HCT116 (cell line): ENCODE measurements at regions not wholly inside any gene's neighbourhood (a gene's known extent, or its start where the extent isn't known, plus 50 kb on each side); places are given as distances from the start of the nearest gene placed in this dataset.

Experiments used
- EZH2 ChIP-seq: fragments of 200-600 bp; sonication (generic); IDR thresholded peaks from 2 replicates; pipeline ENCODE4 v1.6.1; 2017; ENCODE audit warnings: antibody characterized with exemption, mixed run types
- FOSL1 ChIP-seq: IDR thresholded peaks from 2 replicates; pipeline ENCODE4 v1.6.1; 2012; ENCODE audit warnings: low read depth
- JUND ChIP-seq: IDR thresholded peaks from 2 replicates; pipeline ENCODE4 v1.6.1; 2012
- POLR2A ChIP-seq: IDR thresholded peaks from 2 replicates; pipeline ENCODE4 v1.7.0; 2011; ENCODE audit warnings: borderline replicate concordance; ENCODE audit not compliant: insufficient read depth, insufficient read length; ENCODE audit errors: extremely low read depth
- POLR2AphosphoS5 ChIP-seq: IDR thresholded peaks from 2 replicates; pipeline ENCODE4 v1.6.1; 2011; ENCODE audit warnings: mild to moderate bottlenecking, low read depth, low read length, moderate library complexity
- RAD21 ChIP-seq: IDR thresholded peaks from 2 replicates; pipeline ENCODE4 v1.6.1; 2012; ENCODE audit warnings: low read depth, mild to moderate bottlenecking
- SRF ChIP-seq: IDR thresholded peaks from 2 replicates; pipeline ENCODE4 v1.6.1; 2012; ENCODE audit warnings: low read depth
- TCF7L2 ChIP-seq: IDR thresholded peaks from 2 replicates; pipeline ENCODE4 v1.7.0; 2011; ENCODE audit warnings: borderline replicate concordance, inconsistent platforms; ENCODE audit not compliant: insufficient read depth, insufficient read length; ENCODE audit errors: extremely low read depth
- TF ChIP-seq, protein P1 (sequence below): IDR thresholded peaks from 2 replicates; pipeline ENCODE4 v1.6.1; 2011; ENCODE audit warnings: mild to moderate bottlenecking, low read length, moderate library complexity; ENCODE audit not compliant: insufficient replicate concordance; ENCODE audit errors: extremely low read depth
- TF ChIP-seq, protein P2 (sequence below): IDR thresholded peaks from 2 replicates; pipeline ENCODE4 v1.6.1; 2012
- TF ChIP-seq, protein P3 (sequence below), 3 experiments: fragments of 200-600 bp in 1 of 3; sonication (generic) in 1 of 3; IDR thresholded peaks in 2 of 3; conservative IDR thresholded peaks in 1 of 3; 2 replicates each; pipeline ENCODE4 v1.5.1; 2012 to 2017; ENCODE audit warnings: low read depth in 2 of 3, low read length in 2 of 3, antibody characterized with exemption in 1 of 3, borderline replicate concordance in 1 of 3, control low read depth in 1 of 3, mild to moderate bottlenecking in 1 of 3, mixed read lengths in 1 of 3, mixed run types in 1 of 3, moderate library complexity in 1 of 3; ENCODE audit not compliant: insufficient read depth in 1 of 3
- TF ChIP-seq, protein P4 (sequence below): IDR thresholded peaks from 2 replicates; pipeline ENCODE4 v1.6.1; 2012; ENCODE audit warnings: low read depth
- TF ChIP-seq, protein P5 (sequence below): IDR thresholded peaks from 2 replicates; pipeline ENCODE4 v1.6.1; 2012

DNA sequence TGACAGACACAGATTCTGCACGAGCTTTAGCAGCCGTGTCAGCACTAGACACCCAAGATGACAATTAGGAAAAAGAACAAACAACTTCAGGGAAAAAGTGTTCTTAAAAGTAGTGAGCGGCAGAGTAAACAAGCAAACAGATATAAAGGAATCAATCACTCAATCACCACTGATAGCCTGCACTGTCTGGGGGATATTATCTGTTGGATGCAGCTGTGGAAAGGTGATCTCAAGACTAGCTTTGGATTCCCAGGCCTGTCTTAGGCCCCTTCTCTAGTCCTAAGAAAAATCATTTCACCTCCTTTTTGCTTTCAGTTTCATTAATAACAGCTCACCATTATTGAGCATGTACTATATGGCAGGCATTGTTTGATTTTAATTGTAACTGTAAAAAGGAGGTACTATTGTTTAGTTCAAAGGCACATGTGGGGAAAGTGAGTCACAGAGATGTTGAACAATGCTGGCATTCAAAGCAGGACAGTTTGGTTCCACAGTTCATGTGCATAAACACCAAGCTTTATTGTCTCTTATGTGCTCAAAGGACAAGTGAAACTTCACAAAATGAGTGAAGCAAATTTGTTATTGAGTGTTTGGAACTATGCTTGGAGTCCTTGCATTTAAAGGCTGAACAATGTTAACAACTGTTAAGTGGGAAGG is 147.3 kb upstream of the TCF4 start:
- TF ChIP-seq, protein P1, sequence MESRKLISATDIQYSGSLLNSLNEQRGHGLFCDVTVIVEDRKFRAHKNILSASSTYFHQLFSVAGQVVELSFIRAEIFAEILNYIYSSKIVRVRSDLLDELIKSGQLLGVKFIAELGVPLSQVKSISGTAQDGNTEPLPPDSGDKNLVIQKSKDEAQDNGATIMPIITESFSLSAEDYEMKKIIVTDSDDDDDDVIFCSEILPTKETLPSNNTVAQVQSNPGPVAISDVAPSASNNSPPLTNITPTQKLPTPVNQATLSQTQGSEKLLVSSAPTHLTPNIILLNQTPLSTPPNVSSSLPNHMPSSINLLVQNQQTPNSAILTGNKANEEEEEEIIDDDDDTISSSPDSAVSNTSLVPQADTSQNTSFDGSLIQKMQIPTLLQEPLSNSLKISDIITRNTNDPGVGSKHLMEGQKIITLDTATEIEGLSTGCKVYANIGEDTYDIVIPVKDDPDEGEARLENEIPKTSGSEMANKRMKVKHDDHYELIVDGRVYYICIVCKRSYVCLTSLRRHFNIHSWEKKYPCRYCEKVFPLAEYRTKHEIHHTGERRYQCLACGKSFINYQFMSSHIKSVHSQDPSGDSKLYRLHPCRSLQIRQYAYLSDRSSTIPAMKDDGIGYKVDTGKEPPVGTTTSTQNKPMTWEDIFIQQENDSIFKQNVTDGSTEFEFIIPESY, result no peak
- TF ChIP-seq, protein P2, sequence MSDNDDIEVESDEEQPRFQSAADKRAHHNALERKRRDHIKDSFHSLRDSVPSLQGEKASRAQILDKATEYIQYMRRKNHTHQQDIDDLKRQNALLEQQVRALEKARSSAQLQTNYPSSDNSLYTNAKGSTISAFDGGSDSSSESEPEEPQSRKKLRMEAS, result no peak
- TF ChIP-seq POLR2A (no peak), POLR2AphosphoS5 (no peak), EZH2 (no peak), SRF (no peak), FOSL1 (no peak), TCF7L2 (no peak), JUND (no peak), RAD21 (no peak)
- TF ChIP-seq, protein P3, sequence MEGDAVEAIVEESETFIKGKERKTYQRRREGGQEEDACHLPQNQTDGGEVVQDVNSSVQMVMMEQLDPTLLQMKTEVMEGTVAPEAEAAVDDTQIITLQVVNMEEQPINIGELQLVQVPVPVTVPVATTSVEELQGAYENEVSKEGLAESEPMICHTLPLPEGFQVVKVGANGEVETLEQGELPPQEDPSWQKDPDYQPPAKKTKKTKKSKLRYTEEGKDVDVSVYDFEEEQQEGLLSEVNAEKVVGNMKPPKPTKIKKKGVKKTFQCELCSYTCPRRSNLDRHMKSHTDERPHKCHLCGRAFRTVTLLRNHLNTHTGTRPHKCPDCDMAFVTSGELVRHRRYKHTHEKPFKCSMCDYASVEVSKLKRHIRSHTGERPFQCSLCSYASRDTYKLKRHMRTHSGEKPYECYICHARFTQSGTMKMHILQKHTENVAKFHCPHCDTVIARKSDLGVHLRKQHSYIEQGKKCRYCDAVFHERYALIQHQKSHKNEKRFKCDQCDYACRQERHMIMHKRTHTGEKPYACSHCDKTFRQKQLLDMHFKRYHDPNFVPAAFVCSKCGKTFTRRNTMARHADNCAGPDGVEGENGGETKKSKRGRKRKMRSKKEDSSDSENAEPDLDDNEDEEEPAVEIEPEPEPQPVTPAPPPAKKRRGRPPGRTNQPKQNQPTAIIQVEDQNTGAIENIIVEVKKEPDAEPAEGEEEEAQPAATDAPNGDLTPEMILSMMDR (IDR thresholded peaks at IDR 0.05 in 2 of 3, conservative IDR thresholded peaks at IDR 0.05 in 1 of 3; ENCODE audit: borderline replicate concordance in 1 of 3, insufficient read depth in 1 of 3, low read depth in 2 of 3, low read length in 2 of 3), result no peak
- TF ChIP-seq, protein P4, sequence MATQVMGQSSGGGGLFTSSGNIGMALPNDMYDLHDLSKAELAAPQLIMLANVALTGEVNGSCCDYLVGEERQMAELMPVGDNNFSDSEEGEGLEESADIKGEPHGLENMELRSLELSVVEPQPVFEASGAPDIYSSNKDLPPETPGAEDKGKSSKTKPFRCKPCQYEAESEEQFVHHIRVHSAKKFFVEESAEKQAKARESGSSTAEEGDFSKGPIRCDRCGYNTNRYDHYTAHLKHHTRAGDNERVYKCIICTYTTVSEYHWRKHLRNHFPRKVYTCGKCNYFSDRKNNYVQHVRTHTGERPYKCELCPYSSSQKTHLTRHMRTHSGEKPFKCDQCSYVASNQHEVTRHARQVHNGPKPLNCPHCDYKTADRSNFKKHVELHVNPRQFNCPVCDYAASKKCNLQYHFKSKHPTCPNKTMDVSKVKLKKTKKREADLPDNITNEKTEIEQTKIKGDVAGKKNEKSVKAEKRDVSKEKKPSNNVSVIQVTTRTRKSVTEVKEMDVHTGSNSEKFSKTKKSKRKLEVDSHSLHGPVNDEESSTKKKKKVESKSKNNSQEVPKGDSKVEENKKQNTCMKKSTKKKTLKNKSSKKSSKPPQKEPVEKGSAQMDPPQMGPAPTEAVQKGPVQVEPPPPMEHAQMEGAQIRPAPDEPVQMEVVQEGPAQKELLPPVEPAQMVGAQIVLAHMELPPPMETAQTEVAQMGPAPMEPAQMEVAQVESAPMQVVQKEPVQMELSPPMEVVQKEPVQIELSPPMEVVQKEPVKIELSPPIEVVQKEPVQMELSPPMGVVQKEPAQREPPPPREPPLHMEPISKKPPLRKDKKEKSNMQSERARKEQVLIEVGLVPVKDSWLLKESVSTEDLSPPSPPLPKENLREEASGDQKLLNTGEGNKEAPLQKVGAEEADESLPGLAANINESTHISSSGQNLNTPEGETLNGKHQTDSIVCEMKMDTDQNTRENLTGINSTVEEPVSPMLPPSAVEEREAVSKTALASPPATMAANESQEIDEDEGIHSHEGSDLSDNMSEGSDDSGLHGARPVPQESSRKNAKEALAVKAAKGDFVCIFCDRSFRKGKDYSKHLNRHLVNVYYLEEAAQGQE, result no peak
- TF ChIP-seq, protein P5, sequence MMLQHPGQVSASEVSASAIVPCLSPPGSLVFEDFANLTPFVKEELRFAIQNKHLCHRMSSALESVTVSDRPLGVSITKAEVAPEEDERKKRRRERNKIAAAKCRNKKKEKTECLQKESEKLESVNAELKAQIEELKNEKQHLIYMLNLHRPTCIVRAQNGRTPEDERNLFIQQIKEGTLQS, result no peak
